H1 (cell line): ENCODE measurements at regions not wholly inside any gene's neighbourhood (a gene's known extent, or its start where the extent isn't known, plus 50 kb on each side); places are given as distances from the start of the nearest gene placed in this dataset.

Experiments used
- CTCF ChIA-PET: fragments of 300-600 bp; sonication (Branson Sonifier 250); formaldehyde crosslinking; loops from one replicate; lab custom pipeline; 2021; ENCODE audit not compliant: partially characterized antibody; lab: Charles Lee
- POLR2A ChIA-PET: fragments of 300-600 bp; sonication (Branson Sonifier 250); formaldehyde crosslinking; loops from one replicate; lab custom pipeline; 2021; ENCODE audit warnings: inconsistent platforms; ENCODE audit not compliant: partially characterized antibody; lab: Charles Lee
- DNase-seq, 2 experiments: peaks; one replicate each; pipeline versions ENCODE4 v3.0.0 to v3.0.0-alpha.2; 2010 to 2022; ENCODE audit warnings: low spot score in 2 of 2, low read depth in 1 of 2, mixed read lengths in 1 of 2
- FAIRE-seq: peaks from 2 replicates; lab custom pipeline; 2011; peaks lifted over from hg19 to GRCh38; lab: Jason Lieb, UNC
- H2AFZ ChIP-seq: 2 replicates; pipeline ENCODE4 v1.8.1; 2012; ENCODE audit warnings: low read length, inconsistent platforms
- H2AK5ac ChIP-seq: 2 replicates; pipeline ENCODE4 v1.6.1; 2013; ENCODE audit warnings: low read depth, low read length
- H2BK120ac ChIP-seq: replicated peaks from 2 replicates; pipeline ENCODE3; 2013; ENCODE audit warnings: low read depth, low read length, inconsistent platforms
- H2BK12ac ChIP-seq: 2 replicates; pipeline ENCODE4 v1.6.1; 2013; ENCODE audit warnings: low read depth, low read length
- H2BK15ac ChIP-seq: 2 replicates; pipeline ENCODE4 v1.6.1; 2013; ENCODE audit warnings: low read length
- H2BK20ac ChIP-seq: 2 replicates; pipeline ENCODE4 v1.6.1; 2013; ENCODE audit warnings: low read length
- H2BK5ac ChIP-seq: 2 replicates; pipeline ENCODE4 v1.6.1; 2013; ENCODE audit warnings: low read depth, low read length
- H3K14ac ChIP-seq: 2 replicates; pipeline ENCODE4 v1.6.1; 2013; ENCODE audit warnings: inconsistent platforms; ENCODE audit not compliant: insufficient read length
- H3K18ac ChIP-seq: 2 replicates; pipeline ENCODE4 v1.6.1; 2013; ENCODE audit warnings: low read length; ENCODE audit errors: extremely low read depth
- H3K23ac ChIP-seq: 2 replicates; pipeline ENCODE4 v1.6.1; 2013; ENCODE audit warnings: inconsistent platforms; ENCODE audit not compliant: insufficient read length
- H3K23me2 ChIP-seq: 2 replicates; pipeline ENCODE4 v1.6.1; 2013; ENCODE audit warnings: low read depth, low read length
- H3K27ac ChIP-seq: 2 replicates; pipeline ENCODE4 v1.6.1; 2011; ENCODE audit warnings: low read depth, low read length, inconsistent platforms
- H3K27me3 ChIP-seq, 4 experiments: replicated peaks in 1 of 4; 1 replicate in 1 of 4; 2 replicates in 3 of 4; pipeline versions ENCODE4 v1.6.1 to v1.8.1; 2011 to 2013; ENCODE audit warnings: low read length in 3 of 4, mild to moderate bottlenecking in 3 of 4, inconsistent platforms in 2 of 4, mixed read lengths in 2 of 4, moderate library complexity in 1 of 4; ENCODE audit not compliant: control insufficient read depth in 3 of 4, insufficient read depth in 3 of 4; ENCODE audit errors: extremely low read depth in 1 of 4
- H3K36me3 ChIP-seq, 4 experiments: 2 replicates each; pipeline versions ENCODE4 v1.6.1 to v1.8.1; 2011 to 2013; ENCODE audit warnings: mild to moderate bottlenecking in 4 of 4, low read length in 3 of 4, moderate library complexity in 2 of 4, control low read depth in 1 of 4, inconsistent platforms in 1 of 4; ENCODE audit not compliant: insufficient read depth in 4 of 4, control insufficient read depth in 2 of 4
- H3K4ac ChIP-seq: replicated peaks from 2 replicates; pipeline ENCODE3; 2013; ENCODE audit warnings: low read length, low read depth, mixed read lengths, inconsistent platforms; ENCODE audit not compliant: insufficient read length
- H3K4me1 ChIP-seq, 4 experiments: replicated peaks in 1 of 4; 1 replicate in 1 of 4; 2 replicates in 3 of 4; pipeline versions ENCODE4 v1.6.1 to v1.8.1; 2011 to 2013; ENCODE audit warnings: low read length in 3 of 4, inconsistent platforms in 2 of 4, mixed read lengths in 1 of 4; ENCODE audit not compliant: insufficient read depth in 4 of 4, control insufficient read depth in 3 of 4
- H3K4me2 ChIP-seq, 2 experiments: 2 replicates each; pipeline versions ENCODE4 v1.6.1 to v1.8.1; 2011 to 2013; ENCODE audit warnings: low read depth in 2 of 2, low read length in 2 of 2, control low read depth in 1 of 2, inconsistent platforms in 1 of 2, mild to moderate bottlenecking in 1 of 2; ENCODE audit not compliant: insufficient read depth in 1 of 2
- H3K4me3 ChIP-seq, 4 experiments: fragments of 200-600, 300-600 bp in 1 of 4; sonication (generic), shearing (Covaris generic), sonication (Bioruptor Twin) in 1 of 4; 2 replicates each; pipeline versions ENCODE4 v1.5.1 to v1.8.1; 2011 to 2016; ENCODE audit warnings: low read length in 4 of 4, low read depth in 3 of 4, control low read depth in 2 of 4, inconsistent platforms in 2 of 4, mild to moderate bottlenecking in 2 of 4, mixed read lengths in 1 of 4, moderate library complexity in 1 of 4; ENCODE audit not compliant: insufficient read depth in 2 of 4; ENCODE audit errors: extremely low read depth in 1 of 4
- H3K56ac ChIP-seq: replicated peaks from 2 replicates; pipeline ENCODE3; 2013; ENCODE audit warnings: low read depth, mild to moderate bottlenecking, mixed read lengths, low read length, inconsistent platforms; ENCODE audit not compliant: insufficient read length
- H3K79me1 ChIP-seq: 2 replicates; pipeline ENCODE4 v1.6.1; 2013; ENCODE audit warnings: low read depth, low read length, control low read depth
- H3K79me2 ChIP-seq, 2 experiments: 2 replicates each; pipeline versions ENCODE4 v1.6.1 to v1.8.1; 2012 to 2013; ENCODE audit warnings: low read length in 2 of 2, mild to moderate bottlenecking in 2 of 2, inconsistent platforms in 1 of 2; ENCODE audit not compliant: insufficient read depth in 2 of 2, control insufficient read depth in 1 of 2
- H3K9ac ChIP-seq, 4 experiments: replicated peaks in 1 of 4; 1 replicate in 1 of 4; 2 replicates in 3 of 4; pipeline versions ENCODE4 v1.6.1 to v1.8.1; 2011 to 2013; ENCODE audit warnings: low read depth in 3 of 4, low read length in 3 of 4, control low read depth in 2 of 4, mild to moderate bottlenecking in 2 of 4, moderate library complexity in 2 of 4, inconsistent platforms in 1 of 4; ENCODE audit errors: extremely low read depth in 1 of 4
- H3K9me3 ChIP-seq, 2 experiments: 2 replicates each; pipeline versions ENCODE4 v1.6.1 to v1.8.1; 2012 to 2013; ENCODE audit warnings: mild to moderate bottlenecking in 2 of 2, moderate library complexity in 2 of 2, control low read depth in 1 of 2, inconsistent platforms in 1 of 2, low read depth in 1 of 2, low read length in 1 of 2, mixed read lengths in 1 of 2; ENCODE audit not compliant: insufficient read depth in 2 of 2
- H4K20me1 ChIP-seq, 2 experiments: replicated peaks in 1 of 2; 2 replicates each; pipeline versions ENCODE3 to v1.8.1; 2011 to 2013; ENCODE audit warnings: inconsistent platforms in 2 of 2, low read length in 2 of 2, mild to moderate bottlenecking in 1 of 2; ENCODE audit not compliant: insufficient read depth in 2 of 2, control insufficient read depth in 1 of 2
- H4K5ac ChIP-seq: 2 replicates; pipeline ENCODE4 v1.6.1; 2013; ENCODE audit warnings: low read length, low read depth, mixed read lengths, inconsistent platforms; ENCODE audit not compliant: insufficient read length
- H4K8ac ChIP-seq: 2 replicates; pipeline ENCODE4 v1.8.0; 2013; ENCODE audit warnings: mild to moderate bottlenecking, moderate library complexity, low read length, inconsistent platforms; ENCODE audit not compliant: insufficient read depth; ENCODE audit errors: extremely low read depth
- H4K91ac ChIP-seq: replicated peaks from 2 replicates; pipeline ENCODE3; 2013; ENCODE audit warnings: low read length, mixed read lengths, inconsistent platforms; ENCODE audit not compliant: insufficient read length
- BACH1 ChIP-seq: IDR thresholded peaks from 2 replicates; pipeline ENCODE4 v1.6.1; 2012; ENCODE audit warnings: low read length, improper control_type of control experiment
- CHD1 ChIP-seq: IDR thresholded peaks from 2 replicates; pipeline ENCODE4 v1.6.1; 2012; ENCODE audit warnings: low read depth, low read length, improper control_type of control experiment
- FOSL1 ChIP-seq: IDR thresholded peaks from 2 replicates; pipeline ENCODE4 v1.6.1; 2011; ENCODE audit warnings: mild to moderate bottlenecking, low read depth, low read length, moderate library complexity; ENCODE audit not compliant: insufficient read depth
- GABPA ChIP-seq: IDR thresholded peaks from 2 replicates; pipeline ENCODE4 v1.6.1; 2011; ENCODE audit warnings: mild to moderate bottlenecking, low read length, moderate library complexity, borderline replicate concordance; ENCODE audit not compliant: insufficient read depth
- GTF2F1 ChIP-seq: IDR thresholded peaks from 2 replicates; pipeline ENCODE4 v1.6.1; 2012; ENCODE audit warnings: low read depth, low read length, improper control_type of control experiment, borderline replicate concordance
- KDM1A ChIP-seq: fragments of 200-600, 300-600 bp; sonication (generic); IDR thresholded peaks from 2 replicates; pipeline ENCODE4 v1.7.1; 2016; ENCODE audit warnings: mild to moderate bottlenecking, low read length, borderline replicate concordance
- NANOG ChIP-seq: IDR thresholded peaks from 2 replicates; pipeline ENCODE4 v1.6.1; 2011; ENCODE audit warnings: low read length, low read depth, mild to moderate bottlenecking, inconsistent platforms; ENCODE audit not compliant: insufficient read depth, poor library complexity, severe bottlenecking
- PHF8 ChIP-seq: fragments of 200-600 bp; sonication (generic); conservative IDR thresholded peaks from 2 replicates; pipeline ENCODE4 v1.7.1; 2012; ENCODE audit warnings: low read depth, mild to moderate bottlenecking, inconsistent platforms, low read length, moderate library complexity
- YY1 ChIP-seq: IDR thresholded peaks from 2 replicates; pipeline ENCODE4 v1.6.1; 2011; ENCODE audit warnings: low read depth, mild to moderate bottlenecking, low read length
- ZNF274 ChIP-seq: IDR thresholded peaks from 2 replicates; pipeline ENCODE4 v1.7.0; 2012; ENCODE audit warnings: low read length, borderline replicate concordance; ENCODE audit errors: extremely low read depth
- WGBS, 2 experiments: shearing (Covaris generic) in 1 of 2; methylation state at CpG; one replicate each; pipeline versions ENCODE4 v1.1.6 to v1.1.7; 2013 to 2015; ENCODE audit warnings: low lambda C conversion rate in 2 of 2, mixed read lengths in 2 of 2, inconsistent platforms in 1 of 2, low coverage in 1 of 2, missing lambda C conversion rate in 1 of 2; ENCODE audit not compliant: insufficient replicate concordance in 2 of 2, insufficient coverage in 1 of 2, insufficient read length in 1 of 2; ENCODE audit errors: extremely low coverage in 1 of 2, missing lambda C conversion rate in 1 of 2; 5-methylcytosine and 5-hydroxymethylcytosine counted together
- TF ChIP-seq, protein P1 (sequence below): IDR thresholded peaks from 2 replicates; pipeline ENCODE4 v1.6.1; 2011; ENCODE audit warnings: low read depth, mild to moderate bottlenecking, low read length; ENCODE audit not compliant: insufficient read depth

DNA sequence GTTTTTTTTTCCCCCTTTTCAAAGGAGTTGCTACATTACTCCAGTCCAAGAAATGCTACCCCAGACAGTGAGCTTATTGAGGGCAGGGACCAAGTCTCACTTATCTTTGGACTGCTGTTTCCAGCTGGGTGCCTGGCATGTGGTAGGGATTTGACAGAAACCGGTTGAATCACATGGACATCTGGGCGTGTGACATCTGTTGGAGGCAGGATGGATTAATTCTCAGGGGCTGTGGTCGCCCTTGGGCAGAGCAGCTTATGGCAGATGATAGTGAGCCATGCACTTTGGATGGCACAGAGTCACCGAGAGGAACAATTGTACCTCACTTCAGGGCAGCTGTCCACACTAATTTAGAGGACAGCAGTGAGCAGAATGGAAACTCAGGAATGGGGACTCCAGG, 254.6 kb upstream of the ID2 start:
- Histone ChIP-seq H4K20me1 (no peaks in the 10 kb centered on the region), H3K56ac (no peak overlapping the region), H3K4me3 (no peak overlapping the region), H2BK120ac (no peak overlapping the region), H3K14ac (no peak overlapping the region), H2BK12ac (no peak overlapping the region), H3K4me1 (peaks cover 0 to 3% (median 0%) of the 10 kb centered on the region in 4 experiments; a peak in 1 of 7 replicates), H3K4ac (no peak overlapping the region), H4K5ac (no peak overlapping the region), H4K91ac (no peak overlapping the region), H3K27ac (no peak overlapping the region), H3K23ac (no peak overlapping the region), H4K8ac (no peak overlapping the region), H2BK20ac (no peak overlapping the region), H3K9me3 (no peaks in the 10 kb centered on the region; a peak in 2 of 4 replicates), H3K18ac (no peak overlapping the region), H3K23me2 (no peaks in the 10 kb centered on the region), H2AK5ac (no peak overlapping the region), H3K79me2 (no peaks in the 10 kb centered on the region), H2BK15ac (no peak overlapping the region), H3K79me1 (no peaks in the 10 kb centered on the region), H3K27me3 (no peaks in the 10 kb centered on the region), H3K36me3 (no peaks in the 10 kb centered on the region; a peak in 1 of 8 replicates), H2BK5ac (no peak overlapping the region), H3K9ac (no peak overlapping the region), H2AFZ (no peak overlapping the region), H3K4me2 (no peak overlapping the region)
- 86% methylated on average over 4 of the region's 4 CpGs; no CpG with 5 or more reads in 1 of the 2 experiments for WGBS, 2 experiments
- CTCF ChIA-PET, result no interaction called here
- FAIRE-seq (no peak), DNase-seq (no peak)
- POLR2A ChIA-PET, result no interaction called here
- no peak for TF ChIP-seq BACH1
- no peak for TF ChIP-seq NANOG
- TF ChIP-seq ZNF274, result no peak
- no peak for TF ChIP-seq FOSL1
- TF ChIP-seq GABPA, result no peak
- no peak for TF ChIP-seq YY1
- no peak for TF ChIP-seq GTF2F1
- TF ChIP-seq KDM1A, result no peak
- TF ChIP-seq CHD1, result no peak
- TF ChIP-seq PHF8, result no peak
- TF ChIP-seq, protein P1, sequence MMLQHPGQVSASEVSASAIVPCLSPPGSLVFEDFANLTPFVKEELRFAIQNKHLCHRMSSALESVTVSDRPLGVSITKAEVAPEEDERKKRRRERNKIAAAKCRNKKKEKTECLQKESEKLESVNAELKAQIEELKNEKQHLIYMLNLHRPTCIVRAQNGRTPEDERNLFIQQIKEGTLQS, result no peak
